HG02623 (cell line): ENCODE measurements at regions not wholly inside any gene's neighbourhood (a gene's known extent, or its start where the extent isn't known, plus 50 kb on each side); places are given as distances from the start of the nearest gene placed in this dataset.
A peak's percentile ranks its signal among the peaks of the same experiment; 100 is the strongest.

Experiments used
- ATAC-seq: cut with Tn5 transposase; IDR thresholded peaks from one replicate; pipeline ENCODE4 v1.9.1; 2021; ENCODE audit warnings: moderate library complexity; ENCODE audit not compliant: unreplicated experiment

- no peak for ATAC-seq
These were observed 286.2 kb downstream of the HTR7 start for GRCh38 chr10:90571481-90572258.

GRCh38 chr10:90575125-90575524 lies 282.7 kb downstream of the HTR7 start:
- ATAC-seq, result no peak

DNA sequence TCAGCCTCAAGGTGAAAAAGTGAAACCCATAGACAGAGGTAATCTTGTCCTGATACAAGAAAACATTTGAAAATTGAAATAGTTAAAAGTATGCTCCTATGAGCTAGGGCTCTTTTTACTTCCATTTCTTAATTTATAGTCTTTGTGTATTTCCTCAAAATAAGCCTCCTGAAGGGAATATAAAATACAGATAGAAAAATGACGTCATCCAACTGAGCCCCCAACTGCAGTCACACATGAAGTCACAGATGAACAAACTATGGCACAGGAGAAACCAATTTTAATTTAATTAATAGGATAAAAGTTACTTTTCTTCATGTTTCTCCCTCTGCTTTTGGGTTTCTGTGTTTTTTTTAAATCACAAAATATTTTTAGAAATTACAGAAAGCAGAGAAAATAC lies 280.3 kb downstream of the HTR7 start:
- ATAC-seq, result no peak

- ATAC-seq, result no peak
These were observed 278.1 kb downstream of the HTR7 start for GRCh38 chr10:90579602-90580242.

DNA sequence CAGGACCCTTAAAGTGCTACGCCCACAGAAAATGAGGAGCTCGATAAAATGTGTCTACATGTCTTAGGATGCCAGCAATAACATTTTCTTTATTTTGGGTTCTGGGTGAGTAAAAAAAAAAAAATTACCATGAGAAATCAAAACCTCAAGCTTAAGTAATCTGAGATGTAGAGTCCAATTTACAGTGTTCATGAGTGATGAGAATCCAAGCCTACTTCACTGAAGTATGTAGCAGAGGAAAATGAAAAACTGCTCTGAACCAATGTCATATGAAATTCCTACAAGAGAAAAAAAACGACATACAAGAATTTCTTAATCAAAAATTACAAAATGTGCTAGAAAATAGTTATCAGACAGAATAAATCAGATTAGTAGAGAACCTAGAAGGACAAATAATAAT lies 274.4 kb downstream of the HTR7 start:
- ATAC-seq, result no peak

DNA sequence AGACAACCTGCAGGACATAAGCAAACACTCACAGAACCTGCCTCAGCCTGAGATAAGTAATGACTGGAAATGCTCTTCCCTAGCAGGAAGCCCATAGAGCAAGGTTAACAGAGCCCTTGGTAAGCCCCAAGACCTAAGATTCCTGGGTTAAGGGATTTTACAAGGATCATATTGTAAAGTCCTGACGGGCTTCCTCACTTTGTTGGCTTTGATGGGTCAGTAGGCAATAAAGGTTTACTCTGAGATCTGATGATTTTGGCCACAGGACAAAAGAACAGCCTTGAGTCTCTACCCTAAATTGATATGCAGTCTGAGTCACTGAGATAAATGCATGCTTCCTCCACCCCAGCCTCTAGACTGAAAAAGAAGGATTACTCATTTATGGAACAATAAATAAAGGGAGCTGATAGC lies 270.8 kb downstream of the HTR7 start:
- ATAC-seq, result no peak

DNA sequence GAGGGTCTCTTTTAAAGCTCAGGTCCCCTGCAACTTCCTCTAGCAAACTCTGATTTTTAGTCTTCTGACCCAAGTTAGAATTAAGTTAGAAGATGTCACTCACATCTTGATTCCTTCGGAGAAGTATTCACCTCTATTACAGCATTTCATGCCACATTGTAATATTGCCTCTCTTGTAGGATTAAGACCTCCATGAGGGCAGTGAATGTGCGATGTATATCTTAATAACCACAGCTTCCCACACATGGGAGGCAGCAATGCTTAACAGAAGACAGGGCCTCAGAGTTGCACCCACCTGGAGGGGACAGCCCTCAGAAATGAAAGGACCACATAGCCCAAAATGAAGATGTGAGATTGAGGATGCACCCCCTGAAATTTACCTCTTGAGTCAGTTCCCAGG lies 270.3 kb downstream of the HTR7 start:
- no peak for ATAC-seq

DNA sequence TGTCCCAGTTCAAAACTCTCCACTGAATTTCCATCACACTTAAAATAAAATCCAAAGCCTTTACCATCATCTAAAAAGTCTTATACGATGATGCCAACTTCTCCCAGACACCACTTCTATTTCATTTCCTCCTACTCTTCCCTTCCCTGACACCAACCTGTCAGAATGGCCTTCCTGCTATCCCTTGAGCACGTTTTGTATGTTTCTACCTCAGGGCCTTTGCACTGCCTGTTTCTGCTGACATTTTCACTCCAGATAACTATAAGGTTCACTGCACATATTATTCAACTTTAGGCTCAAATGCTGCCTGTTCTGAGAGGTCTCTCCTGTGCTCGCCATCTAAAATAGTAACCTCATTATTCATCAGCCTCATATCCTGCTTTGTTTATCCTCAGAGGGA lies 269.6 kb downstream of the HTR7 start:
- ATAC-seq, result no peak

- ATAC-seq, result no peak
These were observed 268.0 kb downstream of the HTR7 start for GRCh38 chr10:90589825-90590224.

DNA sequence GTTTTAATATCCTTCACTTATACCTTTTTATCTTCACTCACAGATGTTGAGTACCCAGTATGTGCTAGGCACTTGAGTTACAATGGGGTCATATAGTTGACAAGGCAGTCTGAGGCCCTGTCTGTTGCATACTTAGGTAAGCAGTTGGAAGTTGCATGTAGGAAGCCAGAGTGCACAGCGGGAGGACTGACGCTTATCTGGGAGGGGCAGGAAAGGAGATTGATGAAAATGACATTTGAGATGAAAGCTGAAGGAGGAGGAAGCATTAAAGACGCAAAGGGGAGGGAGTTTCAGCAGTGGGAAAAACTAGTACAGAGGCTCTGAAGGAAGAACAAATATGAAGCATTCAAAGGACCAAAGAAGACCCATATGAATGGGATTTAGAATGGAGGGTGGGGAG lies 266.2 kb downstream of the HTR7 start:
- ATAC-seq, result no peak

- peak; percentile 60 for ATAC-seq
These were observed 265.1 kb downstream of the HTR7 start for GRCh38 chr10:90592638-90593302.

GRCh38 chr10:90598513-90598912 lies 259.3 kb downstream of the HTR7 start:
- no peak for ATAC-seq

DNA sequence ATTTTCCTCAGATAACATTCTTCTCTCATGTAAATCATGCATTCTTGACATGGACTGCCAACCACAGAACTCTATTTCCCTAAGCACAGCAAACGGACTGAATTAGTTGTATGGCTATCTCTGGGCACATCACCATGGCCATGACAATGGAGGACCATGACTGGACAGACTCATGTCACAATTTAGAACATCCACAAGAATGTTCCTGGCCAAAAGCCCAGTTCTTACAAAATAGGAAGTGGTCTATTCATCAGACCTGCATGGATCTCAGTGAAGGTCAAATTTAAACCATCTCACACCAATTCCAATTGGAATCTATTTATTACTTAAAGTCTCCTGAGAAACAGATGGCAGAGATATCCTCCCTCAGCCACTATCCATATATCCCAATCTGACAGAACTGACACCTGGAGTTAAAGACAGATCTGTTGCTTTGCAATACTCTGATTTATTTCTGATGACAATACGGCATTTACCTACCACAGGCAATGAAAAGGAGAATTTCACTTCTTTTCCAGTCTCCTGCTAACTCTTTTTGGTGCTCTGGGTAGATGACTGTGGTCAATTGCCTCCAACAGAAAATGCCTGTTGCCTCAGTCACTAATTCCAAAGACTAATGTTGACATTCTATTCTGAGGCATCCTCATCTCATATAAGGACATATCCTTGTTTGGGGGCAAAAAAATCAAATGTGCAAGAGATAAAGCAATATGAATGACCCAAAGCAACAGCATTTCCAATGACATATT lies 254.8 kb downstream of the HTR7 start:
- ATAC-seq, result no peak

- no peak for ATAC-seq
These were observed 253.2 kb downstream of the HTR7 start for GRCh38 chr10:90604636-90605035.

GRCh38 chr10:90605506-90605905 lies 252.3 kb downstream of the HTR7 start:
- no peak for ATAC-seq

DNA sequence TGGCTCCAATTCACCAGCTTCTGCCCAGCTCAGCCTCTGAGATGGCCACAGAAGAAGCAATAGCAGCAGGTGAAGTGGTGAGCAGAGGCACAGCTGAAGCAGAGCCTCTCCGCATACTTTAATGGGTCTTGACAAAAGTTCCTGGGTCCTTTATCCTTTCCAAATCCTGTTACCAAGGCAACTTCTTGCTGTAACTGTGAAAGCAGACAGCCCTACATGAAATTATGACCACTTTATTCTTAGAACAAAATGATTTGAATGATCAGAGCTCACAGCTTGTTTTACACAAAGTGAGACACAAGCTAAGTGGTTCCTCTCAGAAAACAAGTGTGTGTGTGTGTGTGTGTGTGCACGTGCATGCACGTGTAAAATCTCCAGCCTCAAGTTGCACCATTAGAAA lies 245.6 kb downstream of the HTR7 start:
- no peak for ATAC-seq

- ATAC-seq, result no peak
These were observed 243.2 kb downstream of the HTR7 start for GRCh38 chr10:90614631-90615030.

GRCh38 chr10:90621577-90621976 lies 236.3 kb downstream of the HTR7 start:
- no peak for ATAC-seq

GRCh38 chr10:90635111-90635765 lies 222.6 kb downstream of the HTR7 start:
- no peak for ATAC-seq

- ATAC-seq, result no peak
These were observed 217.1 kb downstream of the HTR7 start for GRCh38 chr10:90640756-90641155.

GRCh38 chr10:90641731-90642130 lies 216.1 kb downstream of the HTR7 start:
- ATAC-seq, result no peak
